ENCODE measurements at regions not wholly inside any gene's neighbourhood (a gene's known extent, or its start where the extent isn't known, plus 50 kb on each side); places are given as distances from the start of the nearest gene placed in this dataset.

DNA sequence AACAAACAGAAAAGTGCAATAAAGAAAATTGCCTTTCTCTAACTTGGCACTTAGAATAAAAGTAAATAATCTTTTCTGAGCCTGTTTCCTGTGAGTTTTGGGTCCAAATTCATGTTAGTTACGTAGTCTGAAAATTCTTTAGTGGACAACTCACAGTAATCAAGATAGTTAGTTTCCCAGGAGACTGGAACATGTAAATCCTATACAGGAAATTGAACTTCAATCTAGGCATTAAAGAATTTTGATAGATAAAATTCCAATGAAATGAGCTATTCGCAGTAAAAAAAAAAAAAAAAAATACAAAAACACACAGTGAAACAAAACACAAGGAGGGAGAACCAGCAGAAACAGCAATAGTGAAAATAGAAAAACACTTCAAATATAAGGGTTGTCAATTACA lies 83.8 kb upstream of the REG3G start:
- no peak for DNase-seq (ENCODE audit: low read depth in 2 of 2)

DNA sequence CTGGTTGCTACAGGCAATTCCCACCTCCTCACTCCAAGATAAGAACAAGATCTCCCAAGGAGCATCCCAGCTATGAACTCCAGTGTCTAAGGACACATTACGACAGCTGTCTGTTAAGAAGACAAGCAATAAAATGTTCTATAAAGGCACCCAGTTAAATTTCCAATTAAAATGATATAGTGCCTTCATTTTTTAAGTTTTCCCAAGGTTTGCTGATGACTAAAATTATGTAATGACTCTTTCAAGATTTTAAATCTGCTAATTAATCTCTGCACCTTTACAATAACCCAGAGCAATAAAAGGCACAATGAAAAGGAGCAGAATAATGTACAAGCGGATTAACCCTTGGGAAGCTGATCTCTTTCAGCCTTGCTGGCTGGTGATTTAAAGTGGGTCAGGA lies 61.6 kb upstream of the REG3G start:
- DNase-seq (ENCODE audit: low read depth in 2 of 2), result no peak

DNA sequence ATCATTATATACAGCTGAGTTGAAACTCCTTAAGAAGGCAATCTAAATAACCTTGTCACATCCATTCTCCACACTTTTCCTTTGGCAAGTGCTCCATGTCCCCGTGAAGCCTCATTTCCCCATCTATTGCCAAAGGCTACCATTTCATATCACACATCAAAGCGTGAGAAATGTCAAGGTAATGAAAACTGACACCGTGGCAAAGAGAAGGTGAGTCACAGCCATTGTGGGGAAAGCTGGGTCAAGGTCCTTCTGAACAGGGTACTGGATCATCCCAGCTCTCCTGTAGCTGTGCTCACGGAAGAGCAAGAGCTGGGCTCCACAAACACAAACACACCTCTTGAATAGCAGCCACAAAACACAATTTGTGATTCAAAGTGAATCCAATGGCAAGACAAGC lies 58.2 kb upstream of the REG3G start:
- no peak for DNase-seq (ENCODE audit: low read depth in 2 of 2)

DNA sequence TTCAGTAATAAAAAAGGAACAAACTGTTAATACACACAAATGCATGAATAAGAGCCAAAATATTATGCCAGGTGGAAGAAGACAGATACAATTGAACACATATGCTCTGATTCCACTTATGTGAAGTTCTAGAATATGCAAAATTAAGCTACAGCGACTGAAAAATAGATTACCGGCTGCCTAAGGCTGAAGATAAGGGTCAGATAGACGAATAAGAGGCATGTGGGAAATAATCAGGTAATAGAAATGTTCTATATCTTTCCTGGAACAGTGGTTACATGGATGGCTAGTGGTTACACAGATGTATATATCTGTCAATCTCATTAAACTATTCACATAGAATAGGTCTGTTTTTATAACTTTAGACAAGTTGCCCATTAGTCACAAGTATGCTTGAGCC lies 51.9 kb upstream of the REG3G start:
- no peak for DNase-seq (ENCODE audit: low read depth in 2 of 2)

Data from fibroblast of skin of left biceps (primary cell).